ENCODE measurements at regions not wholly inside any gene's neighbourhood (a gene's known extent, or its start where the extent isn't known, plus 50 kb on each side); places are given as distances from the start of the nearest gene placed in this dataset.
"Not testable (repeated sequence)": the region's sequence is repeated elsewhere in the genome, so short reads cannot be mapped to it uniquely, and the experiment has no call there.

DNA sequence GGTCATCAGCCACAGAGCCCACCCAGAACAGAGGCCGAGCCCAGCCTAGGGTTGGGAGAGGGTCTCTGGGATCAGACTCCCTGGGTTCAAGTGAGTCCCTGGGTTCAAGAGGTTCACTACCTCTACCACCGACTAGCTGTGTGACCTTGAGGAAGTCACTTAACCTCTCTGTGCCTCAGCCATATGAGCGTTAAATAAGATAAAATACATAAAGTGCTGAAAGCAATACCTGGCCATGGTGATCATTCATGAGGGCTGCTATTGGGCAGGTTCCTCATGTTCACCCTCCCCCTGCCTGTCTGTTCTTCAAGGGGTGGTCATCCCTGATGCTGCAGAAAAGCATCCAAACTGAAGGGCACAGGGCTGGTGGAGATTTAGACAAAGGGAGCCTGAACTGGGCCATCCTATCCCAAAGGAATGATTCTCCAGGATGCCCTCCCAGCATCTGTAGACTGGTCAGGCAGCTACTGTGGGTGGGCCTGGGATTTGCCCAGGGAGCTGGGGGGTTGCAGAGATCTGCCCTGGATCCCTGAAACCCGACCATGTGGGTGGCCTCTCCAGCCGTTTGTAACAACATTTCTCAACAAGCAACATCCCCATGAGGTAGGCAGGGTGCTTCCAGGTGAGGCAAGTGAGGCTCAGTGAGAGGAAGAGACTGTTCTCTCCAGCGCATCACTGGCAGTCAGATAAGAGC is 196.6 kb downstream of the MATN1 start:
- Histone ChIP-seq H3K27me3 (replicated peaks) (no peaks in the 10 kb centered on the region), H3K4me3 (ENCODE audit: low read depth, low read length) (no peak overlapping the region), H3K36me3 (replicated peaks) (no peaks in the 10 kb centered on the region), H3K27ac (no peak overlapping the region)
- TF ChIP-seq, protein P1, sequence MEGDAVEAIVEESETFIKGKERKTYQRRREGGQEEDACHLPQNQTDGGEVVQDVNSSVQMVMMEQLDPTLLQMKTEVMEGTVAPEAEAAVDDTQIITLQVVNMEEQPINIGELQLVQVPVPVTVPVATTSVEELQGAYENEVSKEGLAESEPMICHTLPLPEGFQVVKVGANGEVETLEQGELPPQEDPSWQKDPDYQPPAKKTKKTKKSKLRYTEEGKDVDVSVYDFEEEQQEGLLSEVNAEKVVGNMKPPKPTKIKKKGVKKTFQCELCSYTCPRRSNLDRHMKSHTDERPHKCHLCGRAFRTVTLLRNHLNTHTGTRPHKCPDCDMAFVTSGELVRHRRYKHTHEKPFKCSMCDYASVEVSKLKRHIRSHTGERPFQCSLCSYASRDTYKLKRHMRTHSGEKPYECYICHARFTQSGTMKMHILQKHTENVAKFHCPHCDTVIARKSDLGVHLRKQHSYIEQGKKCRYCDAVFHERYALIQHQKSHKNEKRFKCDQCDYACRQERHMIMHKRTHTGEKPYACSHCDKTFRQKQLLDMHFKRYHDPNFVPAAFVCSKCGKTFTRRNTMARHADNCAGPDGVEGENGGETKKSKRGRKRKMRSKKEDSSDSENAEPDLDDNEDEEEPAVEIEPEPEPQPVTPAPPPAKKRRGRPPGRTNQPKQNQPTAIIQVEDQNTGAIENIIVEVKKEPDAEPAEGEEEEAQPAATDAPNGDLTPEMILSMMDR (IDR thresholded peaks at IDR 0.05; ENCODE audit: low read depth, low read length, missing control alignments): no peak
- DNase-seq: no peak
- in situ Hi-C loops (cut with HindIII; ENCODE audit: low pct_ligation_motif_present, low sequenced_read_pairs): no loop called here

DNA sequence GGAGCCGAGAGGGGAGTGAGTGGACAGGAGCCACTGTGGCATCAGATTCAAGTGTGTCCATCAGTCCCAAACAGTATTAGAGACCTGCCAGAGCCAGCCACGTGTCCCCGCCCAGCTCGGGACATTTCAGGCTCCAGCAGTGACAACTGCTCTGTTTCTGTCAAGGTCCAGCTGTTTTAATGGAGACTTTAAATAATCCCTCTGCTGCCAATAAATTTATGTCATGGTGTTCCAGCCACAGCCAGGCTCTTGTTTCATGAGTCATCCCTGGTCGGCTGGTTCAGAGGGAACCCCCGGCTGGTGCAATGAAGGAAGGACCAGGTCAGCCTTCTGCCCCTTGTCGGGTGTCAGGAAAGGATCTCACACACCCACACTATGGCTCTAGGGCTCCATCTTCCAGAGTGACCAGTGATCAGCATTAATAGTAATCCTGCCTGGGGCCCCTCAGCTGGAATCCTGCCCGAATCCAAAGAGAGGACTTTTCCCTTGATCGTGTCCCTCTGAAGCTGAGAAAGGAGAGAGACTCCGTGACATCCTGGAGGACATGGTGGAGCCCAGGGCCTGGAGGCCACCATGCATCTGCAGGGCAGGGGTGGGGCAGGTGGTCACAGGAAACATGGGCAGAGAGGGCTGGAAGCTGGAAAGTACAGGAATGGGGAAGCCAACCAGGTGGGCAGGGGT is 197.3 kb downstream of the MATN1 start:
- DNase-seq: peak; percentile 82
- TF ChIP-seq, protein P1 (IDR thresholded peaks at IDR 0.05; ENCODE audit: low read depth, low read length, missing control alignments): no peak
- Histone ChIP-seq H3K27ac (peak overlapping the region; percentile 14), H3K4me3 (ENCODE audit: low read depth, low read length) (no peak overlapping the region), H3K36me3 (replicated peaks) (no peaks in the 10 kb centered on the region), H3K27me3 (replicated peaks) (no peaks in the 10 kb centered on the region)
- in situ Hi-C loops (cut with HindIII; ENCODE audit: low pct_ligation_motif_present, low sequenced_read_pairs): no loop called here

DNA sequence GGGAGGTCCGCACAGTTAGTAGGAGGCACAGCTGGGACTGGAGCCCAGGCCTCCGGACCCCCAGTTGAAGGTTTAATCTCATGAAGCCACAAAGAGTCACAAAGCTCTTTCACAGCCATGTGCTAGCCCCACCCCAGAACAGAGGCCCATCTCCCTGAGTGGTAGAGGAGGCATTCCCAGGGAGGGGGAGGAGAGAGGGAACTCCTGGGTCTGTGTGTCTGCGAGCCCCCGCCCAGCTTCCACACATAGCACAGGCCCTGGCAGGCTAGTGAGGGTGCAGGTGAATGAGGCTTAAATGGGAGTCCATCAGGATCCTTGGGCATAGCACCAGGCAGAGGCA is 197.8 kb downstream of the MATN1 start:
- no peaks in the 10 kb centered on the region for H3K27me3 ChIP-seq (replicated peaks)
- DNase-seq: no peak
- H3K4me3 ChIP-seq (ENCODE audit: low read depth, low read length): no peak overlapping the region
- no peaks in the 10 kb centered on the region for H3K36me3 ChIP-seq (replicated peaks)
- TF ChIP-seq, protein P1 (IDR thresholded peaks at IDR 0.05; ENCODE audit: low read depth, low read length, missing control alignments): no peak
- peak overlapping the region; percentile 14 for H3K27ac ChIP-seq
- in situ Hi-C loops (cut with HindIII; ENCODE audit: low pct_ligation_motif_present, low sequenced_read_pairs): no loop called here

DNA sequence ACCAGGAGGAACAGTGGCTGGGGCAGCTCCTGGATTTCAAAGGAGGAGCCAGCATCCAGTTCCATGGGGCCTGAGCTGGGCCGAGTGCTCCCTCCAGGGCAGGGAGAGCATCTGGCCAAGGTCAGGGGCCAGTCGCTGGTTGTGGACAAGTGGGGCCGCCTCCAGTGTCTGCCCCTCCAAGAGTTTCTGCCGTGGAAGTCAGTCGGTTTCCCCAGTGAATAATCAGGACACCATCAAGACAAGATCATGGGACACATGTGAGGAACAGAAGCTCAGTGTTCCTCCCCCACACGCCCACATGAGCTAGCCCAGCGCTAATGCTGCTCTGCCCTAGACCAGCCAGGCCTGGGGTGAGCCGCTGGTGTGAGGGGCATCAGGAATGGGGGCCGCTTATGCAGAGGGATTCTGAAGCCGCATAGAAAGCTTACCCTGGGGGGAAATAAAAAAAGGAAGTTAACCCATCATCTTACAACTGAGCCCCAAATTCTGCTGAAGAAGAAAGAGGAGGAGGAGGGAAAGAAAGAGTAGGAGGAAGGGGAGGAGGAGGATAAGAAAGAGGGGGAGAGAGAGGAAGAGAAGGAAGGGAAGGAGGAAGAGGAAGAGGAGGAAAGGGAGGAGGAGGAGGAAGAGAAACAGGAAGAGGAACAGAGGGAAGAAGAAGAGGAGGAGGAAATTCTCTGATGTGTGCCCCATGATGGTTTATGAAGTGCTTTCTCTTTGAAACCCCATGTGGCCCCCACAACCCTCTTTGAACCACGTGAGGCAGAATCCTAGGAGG is 198.4 kb downstream of the MATN1 start:
- Histone ChIP-seq H3K27ac (no peak overlapping the region), H3K36me3 (replicated peaks) (no peaks in the 10 kb centered on the region), H3K27me3 (replicated peaks) (no peaks in the 10 kb centered on the region), H3K4me3 (ENCODE audit: low read depth, low read length) (no peak overlapping the region)
- TF ChIP-seq, protein P1 (IDR thresholded peaks at IDR 0.05; ENCODE audit: low read depth, low read length, missing control alignments): no peak
- in situ Hi-C loops (cut with HindIII; ENCODE audit: low pct_ligation_motif_present, low sequenced_read_pairs): no loop called here
- DNase-seq: no peak

DNA sequence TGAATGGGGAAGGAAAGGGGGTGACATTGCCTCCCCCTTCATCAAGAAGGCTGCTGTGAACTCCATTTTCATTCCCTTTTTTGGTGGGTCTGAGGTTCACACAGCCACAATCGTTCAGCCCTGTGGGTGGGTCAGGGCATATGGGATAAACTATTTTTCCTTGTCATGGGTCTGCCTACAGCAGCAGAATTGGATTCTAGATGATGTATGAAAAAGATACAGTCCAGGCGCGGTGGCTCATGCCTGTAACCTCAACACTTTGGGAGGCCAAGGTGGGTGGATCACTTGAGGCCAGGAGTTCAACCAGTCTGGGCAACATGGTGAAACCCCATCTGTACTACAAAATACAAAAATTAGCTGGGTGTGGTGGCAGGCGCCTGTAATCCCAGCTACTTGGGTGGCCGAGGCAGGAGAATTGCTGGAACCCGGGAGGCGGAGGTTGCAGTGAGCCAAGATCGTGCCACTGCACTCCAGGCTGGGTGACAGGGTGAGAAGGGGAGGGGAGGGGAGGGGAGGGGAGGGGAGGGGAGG is 199.3 kb downstream of the MATN1 start:
- in situ Hi-C loops (cut with HindIII; ENCODE audit: low pct_ligation_motif_present, low sequenced_read_pairs); H3K36me3 ChIP-seq (replicated peaks); H3K27ac ChIP-seq; DNase-seq; H3K27me3 ChIP-seq (replicated peaks); H3K4me3 ChIP-seq (ENCODE audit: low read depth, low read length): not testable (repeated sequence)
